Type B pancreatic cell (in vitro differentiated cells): ENCODE measurements at regions not wholly inside any gene's neighbourhood (a gene's known extent, or its start where the extent isn't known, plus 50 kb on each side); places are given as distances from the start of the nearest gene placed in this dataset.

Experiments used
- DNase-seq: peaks from one replicate; pipeline ENCODE4 v3.0.0; 2021; ENCODE audit warnings: mixed read lengths; ENCODE audit not compliant: unreplicated experiment; ENCODE audit errors: extremely low spot score
- H3K27ac Mint-ChIP-seq: 2 replicates; pipeline ENCODE4 v1.8.0; 2021; ENCODE audit warnings: mild to moderate bottlenecking, mixed read lengths
- H3K27me3 Mint-ChIP-seq: 2 replicates; pipeline ENCODE4 v1.8.0; 2021; ENCODE audit warnings: mixed read lengths
- H3K36me3 Mint-ChIP-seq: 2 replicates; pipeline ENCODE4 v1.8.0; 2021; ENCODE audit warnings: mixed read lengths
- H3K4me1 Mint-ChIP-seq: one replicate; pipeline ENCODE4 v1.8.0; 2021; ENCODE audit warnings: mixed read lengths; ENCODE audit not compliant: unreplicated experiment
- H3K4me3 Mint-ChIP-seq: 2 replicates; pipeline ENCODE4 v1.8.0; 2021; ENCODE audit warnings: mild to moderate bottlenecking, mixed read lengths
- H3K9me3 Mint-ChIP-seq: 2 replicates; pipeline ENCODE4 v1.8.0; 2021; ENCODE audit warnings: mixed read lengths
- TF ChIP-seq, protein P1 (sequence below): fragments of 200-600 bp; sonication (generic); conservative IDR thresholded peaks from 2 replicates; pipeline ENCODE4 v1.5.0; 2021; ENCODE audit warnings: antibody characterized with exemption, mild to moderate bottlenecking

DNA sequence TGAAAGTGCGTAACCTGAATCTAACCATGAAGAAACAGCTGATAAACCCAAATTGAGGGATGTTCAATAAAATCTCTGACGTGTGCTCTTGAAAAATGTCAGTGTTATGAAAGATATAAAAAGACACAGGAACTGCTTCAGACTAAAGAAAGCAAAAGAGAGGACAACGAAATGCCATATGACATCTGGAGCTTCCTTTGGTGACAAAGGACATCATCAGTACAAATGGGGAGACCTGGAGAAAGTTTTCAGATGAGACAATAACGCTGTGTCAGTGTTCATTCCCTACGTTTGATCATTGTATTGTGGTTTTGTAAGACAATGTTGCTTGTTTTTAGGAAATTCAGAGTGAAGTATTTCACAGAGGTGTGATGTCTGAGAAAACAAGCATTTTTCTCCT lies 125.9 kb upstream of the MAP1LC3B2 start:
- no peaks in the 10 kb centered on the region for H3K36me3 Mint-ChIP-seq
- H3K27me3 Mint-ChIP-seq = no peaks in the 10 kb centered on the region
- H3K4me1 Mint-ChIP-seq = peaks cover 54% of the 10 kb centered on the region
- no peak overlapping the region for H3K4me3 Mint-ChIP-seq
- H3K9me3 Mint-ChIP-seq = no peaks in the 10 kb centered on the region
- H3K27ac Mint-ChIP-seq = peak overlapping the region; percentile 40
- TF ChIP-seq, protein P1, sequence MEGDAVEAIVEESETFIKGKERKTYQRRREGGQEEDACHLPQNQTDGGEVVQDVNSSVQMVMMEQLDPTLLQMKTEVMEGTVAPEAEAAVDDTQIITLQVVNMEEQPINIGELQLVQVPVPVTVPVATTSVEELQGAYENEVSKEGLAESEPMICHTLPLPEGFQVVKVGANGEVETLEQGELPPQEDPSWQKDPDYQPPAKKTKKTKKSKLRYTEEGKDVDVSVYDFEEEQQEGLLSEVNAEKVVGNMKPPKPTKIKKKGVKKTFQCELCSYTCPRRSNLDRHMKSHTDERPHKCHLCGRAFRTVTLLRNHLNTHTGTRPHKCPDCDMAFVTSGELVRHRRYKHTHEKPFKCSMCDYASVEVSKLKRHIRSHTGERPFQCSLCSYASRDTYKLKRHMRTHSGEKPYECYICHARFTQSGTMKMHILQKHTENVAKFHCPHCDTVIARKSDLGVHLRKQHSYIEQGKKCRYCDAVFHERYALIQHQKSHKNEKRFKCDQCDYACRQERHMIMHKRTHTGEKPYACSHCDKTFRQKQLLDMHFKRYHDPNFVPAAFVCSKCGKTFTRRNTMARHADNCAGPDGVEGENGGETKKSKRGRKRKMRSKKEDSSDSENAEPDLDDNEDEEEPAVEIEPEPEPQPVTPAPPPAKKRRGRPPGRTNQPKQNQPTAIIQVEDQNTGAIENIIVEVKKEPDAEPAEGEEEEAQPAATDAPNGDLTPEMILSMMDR = no peak
- DNase-seq = no peak

DNA sequence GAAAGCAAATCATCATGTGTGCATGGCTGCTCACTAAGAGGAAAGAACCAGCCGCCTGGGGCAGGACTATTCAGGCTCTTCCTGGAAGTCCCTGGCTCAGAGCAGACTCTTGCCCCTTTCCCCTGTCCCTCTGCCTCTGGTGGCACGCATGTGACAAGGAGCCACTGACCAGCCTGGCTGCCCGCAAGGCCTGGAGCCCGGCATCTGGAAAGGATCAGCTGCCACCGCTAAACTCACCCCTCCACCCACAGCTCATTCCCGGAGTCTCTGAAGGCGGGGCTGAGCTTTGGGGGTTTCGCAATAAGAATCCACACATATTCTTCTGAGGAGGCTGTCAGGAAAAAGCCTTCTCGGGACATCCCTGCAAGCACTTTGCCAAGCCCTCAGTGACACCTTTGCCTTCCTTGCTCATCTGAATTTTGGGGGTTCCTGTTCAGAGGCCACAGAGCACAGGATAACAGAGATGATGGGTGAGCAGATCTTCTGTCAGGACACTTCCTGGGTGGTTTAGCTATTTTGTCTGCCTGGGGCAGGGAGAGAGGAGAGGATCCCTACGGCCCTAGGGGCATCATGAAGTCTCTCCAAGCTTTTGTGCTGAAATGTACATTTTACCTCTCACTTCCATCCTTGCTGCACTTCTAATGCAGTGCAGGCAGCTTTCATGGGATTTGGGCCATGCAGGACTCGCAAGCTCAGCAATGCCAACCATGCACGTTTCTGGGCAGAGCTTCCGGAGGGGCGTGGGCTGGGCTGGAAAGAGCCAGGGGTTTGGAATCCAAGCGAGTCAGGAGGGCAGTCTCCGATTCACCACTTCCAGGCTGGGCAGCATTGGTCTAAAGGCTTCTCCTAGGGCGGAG lies 124.8 kb upstream of the MAP1LC3B2 start:
- DNase-seq = no peak
- no peaks in the 10 kb centered on the region for H3K36me3 Mint-ChIP-seq
- peaks cover 49% of the 10 kb centered on the region for H3K4me1 Mint-ChIP-seq
- no peaks in the 10 kb centered on the region for H3K27me3 Mint-ChIP-seq
- H3K27ac Mint-ChIP-seq = peak overlapping the region; percentile 26
- H3K9me3 Mint-ChIP-seq = no peaks in the 10 kb centered on the region
- peak overlapping the region; percentile 47 for H3K4me3 Mint-ChIP-seq
- TF ChIP-seq, protein P1 = no peak

DNA sequence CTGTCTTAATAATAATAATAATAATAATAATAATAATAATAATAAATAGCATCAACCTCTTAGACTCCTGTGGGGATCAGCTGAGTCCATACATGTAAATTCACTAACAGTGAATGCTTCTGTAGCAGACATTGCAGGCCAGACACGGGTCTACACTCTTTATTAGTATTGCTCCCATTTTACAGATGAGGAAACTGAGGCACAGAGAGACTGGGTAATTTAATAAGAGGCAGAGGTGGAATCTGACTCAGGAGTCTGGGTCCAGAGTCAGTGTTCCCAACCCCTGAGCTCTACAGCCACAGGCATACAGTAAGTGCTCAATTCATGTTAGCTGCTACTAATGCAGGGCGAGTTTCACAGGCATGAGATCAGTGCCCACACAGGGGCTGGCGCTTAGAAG lies 123.2 kb upstream of the MAP1LC3B2 start:
- Mint-ChIP-seq H3K9me3 (no peaks in the 10 kb centered on the region), H3K4me1 (peaks cover 42% of the 10 kb centered on the region)

DNA sequence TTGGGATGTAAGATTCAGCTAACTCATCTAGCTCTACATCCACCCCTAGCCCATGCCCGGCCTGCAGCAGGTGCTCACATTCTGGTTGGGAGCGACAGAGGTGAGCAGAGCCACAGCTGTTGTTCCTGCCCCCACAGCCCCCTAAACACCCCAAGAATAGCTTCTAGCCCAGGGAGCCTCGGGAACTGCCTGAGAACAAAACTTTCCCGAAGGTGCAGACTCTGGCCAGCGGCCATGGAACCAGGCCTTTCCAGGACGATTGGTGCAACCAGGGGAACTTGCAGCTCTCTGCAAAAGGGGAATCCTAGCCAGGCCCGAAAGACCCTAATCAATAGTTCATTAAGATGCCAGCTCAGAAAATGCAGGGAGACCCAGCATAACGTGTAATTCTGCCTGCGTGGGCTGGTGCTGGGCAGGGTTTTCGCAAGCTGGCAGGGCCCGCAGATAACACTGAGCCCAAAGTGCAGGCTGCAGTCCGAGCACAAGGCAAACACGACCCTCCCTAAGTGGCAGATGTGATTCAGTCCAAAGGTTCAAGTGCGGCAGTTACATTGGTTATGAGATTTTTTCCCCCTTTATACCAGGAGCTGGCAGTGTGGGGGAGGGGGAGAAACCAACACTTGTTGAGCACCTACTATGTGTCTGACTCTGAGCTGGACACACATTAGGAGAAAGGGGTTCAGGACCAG lies 122.5 kb upstream of the MAP1LC3B2 start:
- Mint-ChIP-seq H3K27ac (peak overlapping the region; percentile 23), H3K4me3 (no peak overlapping the region), H3K27me3 (no peaks in the 10 kb centered on the region), H3K9me3 (no peaks in the 10 kb centered on the region), H3K36me3 (no peaks in the 10 kb centered on the region), H3K4me1 (peaks cover 43% of the 10 kb centered on the region)
- TF ChIP-seq, protein P1 = no peak
- no peak for DNase-seq

More for the DNA sequence above, 123.2 kb upstream of the MAP1LC3B2 start:
- Mint-ChIP-seq H3K36me3 (no peaks in the 10 kb centered on the region), H3K27ac (no peak overlapping the region), H3K4me3 (no peak overlapping the region), H3K27me3 (no peaks in the 10 kb centered on the region)
- DNase-seq = no peak
- TF ChIP-seq, protein P1 = no peak

DNA sequence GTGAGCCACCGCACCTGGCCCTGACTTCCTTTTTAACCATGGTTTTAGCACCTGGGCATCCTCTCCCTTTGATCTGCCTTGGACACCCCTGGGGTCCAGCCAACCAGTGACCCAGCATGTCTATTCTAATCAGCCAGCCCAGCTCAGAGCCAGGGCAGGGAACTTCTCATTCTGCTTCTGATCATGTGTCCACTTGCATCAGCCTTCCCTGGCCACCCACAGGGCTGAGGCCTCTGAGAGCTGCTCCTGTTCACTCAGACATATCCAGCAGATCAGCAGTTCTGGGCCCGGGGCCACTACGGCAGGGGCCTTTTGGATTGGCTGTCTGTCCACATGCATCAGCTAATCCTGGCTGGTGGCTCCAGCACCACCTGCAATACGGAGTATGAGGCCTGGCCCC lies 117.9 kb upstream of the MAP1LC3B2 start:
- Mint-ChIP-seq H3K9me3 (no peaks in the 10 kb centered on the region), H3K27ac (no peak overlapping the region), H3K27me3 (no peaks in the 10 kb centered on the region), H3K4me1 (peaks cover 21% of the 10 kb centered on the region), H3K4me3 (no peak overlapping the region), H3K36me3 (no peaks in the 10 kb centered on the region)
- no peak for DNase-seq
- TF ChIP-seq, protein P1 = no peak
